GM21825 (cell line): ENCODE measurements at regions not wholly inside any gene's neighbourhood (a gene's known extent, or its start where the extent isn't known, plus 50 kb on each side); places are given as distances from the start of the nearest gene placed in this dataset.
A peak's percentile ranks its signal among the peaks of the same experiment; 100 is the strongest.

Experiments
- ATAC-seq: cut with Tn5 transposase; IDR thresholded peaks from one replicate; pipeline ENCODE4 v1.9.1; 2021; ENCODE audit warnings: mild to moderate bottlenecking, moderate library complexity; ENCODE audit not compliant: unreplicated experiment

GRCh38 chr7:106486331-106486730 is 174.6 kb downstream of the CCDC71L start:
- no peak for ATAC-seq

GRCh38 chr7:106485919-106486318 is 175.0 kb downstream of the CCDC71L start:
- no peak for ATAC-seq

- peak; percentile 40 for ATAC-seq
Observed at GRCh38 chr7:106485031-106485551, 175.9 kb downstream of the CCDC71L start.

GRCh38 chr7:106484562-106484961 is 176.4 kb downstream of the CCDC71L start:
- ATAC-seq = peak; percentile 17

- no peak for ATAC-seq
Observed at GRCh38 chr7:106482091-106482490, 178.9 kb downstream of the CCDC71L start.

- ATAC-seq = peak; percentile 25
Observed at GRCh38 chr7:106480616-106481031, 180.3 kb downstream of the CCDC71L start.

GRCh38 chr7:106480161-106480579 is 180.8 kb downstream of the CCDC71L start:
- ATAC-seq = peak; percentile 66

- ATAC-seq = no peak
Observed at GRCh38 chr7:106476751-106477150, 184.2 kb downstream of the CCDC71L start.

GRCh38 chr7:106472741-106473140 is 188.0 kb upstream of the NAMPT start:
- no peak for ATAC-seq

GRCh38 chr7:106471686-106472440 is 187.1 kb upstream of the NAMPT start:
- ATAC-seq = no peak

- no peak for ATAC-seq
Observed at GRCh38 chr7:106471021-106471420, 186.2 kb upstream of the NAMPT start.

GRCh38 chr7:106466867-106467266 is 182.1 kb upstream of the NAMPT start:
- no peak for ATAC-seq

GRCh38 chr7:106465704-106466468 is 181.1 kb upstream of the NAMPT start:
- no peak for ATAC-seq

GRCh38 chr7:106464651-106465050 is 179.9 kb upstream of the NAMPT start:
- ATAC-seq = no peak

- no peak for ATAC-seq
Observed at GRCh38 chr7:106463851-106464611, 179.2 kb upstream of the NAMPT start.

- ATAC-seq = no peak
Observed at GRCh38 chr7:106462914-106463482, 178.2 kb upstream of the NAMPT start.

GRCh38 chr7:106462365-106462859 is 177.6 kb upstream of the NAMPT start:
- ATAC-seq = no peak

- no peak for ATAC-seq
Observed at GRCh38 chr7:106460792-106461254, 176.0 kb upstream of the NAMPT start.

GRCh38 chr7:106459397-106460072 is 174.8 kb upstream of the NAMPT start:
- no peak for ATAC-seq

GRCh38 chr7:106457678-106458077 is 172.9 kb upstream of the NAMPT start:
- ATAC-seq = no peak
